HCT116 (cell line): ENCODE measurements at regions not wholly inside any gene's neighbourhood (a gene's known extent, or its start where the extent isn't known, plus 50 kb on each side); places are given as distances from the start of the nearest gene placed in this dataset.
"Not testable (repeated sequence)": the region's sequence is repeated elsewhere in the genome, so short reads cannot be mapped to it uniquely, and the experiment has no call there.

ENCODE experiments used
- EZH2 ChIP-seq: fragments of 200-600 bp; sonication (generic); IDR thresholded peaks from 2 replicates; pipeline ENCODE4 v1.6.1; 2017; ENCODE audit warnings: antibody characterized with exemption, mixed run types
- FOSL1 ChIP-seq: IDR thresholded peaks from 2 replicates; pipeline ENCODE4 v1.6.1; 2012; ENCODE audit warnings: low read depth
- JUND ChIP-seq: IDR thresholded peaks from 2 replicates; pipeline ENCODE4 v1.6.1; 2012
- POLR2A ChIP-seq: IDR thresholded peaks from 2 replicates; pipeline ENCODE4 v1.7.0; 2011; ENCODE audit warnings: borderline replicate concordance; ENCODE audit not compliant: insufficient read depth, insufficient read length; ENCODE audit errors: extremely low read depth
- RAD21 ChIP-seq: IDR thresholded peaks from 2 replicates; pipeline ENCODE4 v1.6.1; 2012; ENCODE audit warnings: low read depth, mild to moderate bottlenecking
- REST ChIP-seq: IDR thresholded peaks from 2 replicates; pipeline ENCODE4 v1.6.1; 2012; ENCODE audit warnings: low read depth
- YY1 ChIP-seq: IDR thresholded peaks from 2 replicates; pipeline ENCODE4 v1.6.1; 2011; ENCODE audit warnings: low read length, low read depth, moderate library complexity, mild to moderate bottlenecking; ENCODE audit not compliant: insufficient replicate concordance; ENCODE audit errors: extremely low read depth
- ZNF274 ChIP-seq: fragments of 200-500 bp; sonication (Bioruptor generic); IDR thresholded peaks from 2 replicates; pipeline ENCODE4 v1.6.1; 2014; ENCODE audit warnings: mild to moderate bottlenecking, low read depth, low read length, inconsistent platforms
- TF ChIP-seq, protein P1 (sequence below), 3 experiments: fragments of 200-600 bp in 1 of 3; sonication (generic) in 1 of 3; IDR thresholded peaks in 2 of 3; conservative IDR thresholded peaks in 1 of 3; 2 replicates each; pipeline ENCODE4 v1.5.1; 2012 to 2017; ENCODE audit warnings: low read depth in 2 of 3, low read length in 2 of 3, antibody characterized with exemption in 1 of 3, borderline replicate concordance in 1 of 3, control low read depth in 1 of 3, mild to moderate bottlenecking in 1 of 3, mixed read lengths in 1 of 3, mixed run types in 1 of 3, moderate library complexity in 1 of 3; ENCODE audit not compliant: insufficient read depth in 1 of 3

- TF ChIP-seq, protein P1, sequence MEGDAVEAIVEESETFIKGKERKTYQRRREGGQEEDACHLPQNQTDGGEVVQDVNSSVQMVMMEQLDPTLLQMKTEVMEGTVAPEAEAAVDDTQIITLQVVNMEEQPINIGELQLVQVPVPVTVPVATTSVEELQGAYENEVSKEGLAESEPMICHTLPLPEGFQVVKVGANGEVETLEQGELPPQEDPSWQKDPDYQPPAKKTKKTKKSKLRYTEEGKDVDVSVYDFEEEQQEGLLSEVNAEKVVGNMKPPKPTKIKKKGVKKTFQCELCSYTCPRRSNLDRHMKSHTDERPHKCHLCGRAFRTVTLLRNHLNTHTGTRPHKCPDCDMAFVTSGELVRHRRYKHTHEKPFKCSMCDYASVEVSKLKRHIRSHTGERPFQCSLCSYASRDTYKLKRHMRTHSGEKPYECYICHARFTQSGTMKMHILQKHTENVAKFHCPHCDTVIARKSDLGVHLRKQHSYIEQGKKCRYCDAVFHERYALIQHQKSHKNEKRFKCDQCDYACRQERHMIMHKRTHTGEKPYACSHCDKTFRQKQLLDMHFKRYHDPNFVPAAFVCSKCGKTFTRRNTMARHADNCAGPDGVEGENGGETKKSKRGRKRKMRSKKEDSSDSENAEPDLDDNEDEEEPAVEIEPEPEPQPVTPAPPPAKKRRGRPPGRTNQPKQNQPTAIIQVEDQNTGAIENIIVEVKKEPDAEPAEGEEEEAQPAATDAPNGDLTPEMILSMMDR (IDR thresholded peaks at IDR 0.05 in 2 of 3, conservative IDR thresholded peaks at IDR 0.05 in 1 of 3; ENCODE audit: borderline replicate concordance in 1 of 3, insufficient read depth in 1 of 3, low read depth in 2 of 3, low read length in 2 of 3), result not testable (repeated sequence)
- TF ChIP-seq FOSL1, POLR2A, JUND, RAD21, REST, EZH2, ZNF274, YY1: not testable (repeated sequence)
Observed at GRCh38 chr10:120213283-120213682, 243.7 kb upstream of the PLPP4 start.
